K562 (cell line): ENCODE measurements at regions not wholly inside any gene's neighbourhood (a gene's known extent, or its start where the extent isn't known, plus 50 kb on each side); places are given as distances from the start of the nearest gene placed in this dataset.

ENCODE experiments used
- ATAC-seq: fragments of 200-7000 bp; cut with Tn5 transposase; 3 replicates; pipeline ENCODE4 v1.9.1; 2020; ENCODE audit warnings: moderate library complexity
- BruUV-seq: library from RNA; stranded (reverse); fragments of 400-500 nt; replicated peaks from 2 replicates; lab custom pipeline; 2021; lab: Mats Ljungman, UMichigan
- CTCF ChIA-PET: fragments of 300-600 bp; formaldehyde crosslinking; extraction: SDS; loops from one replicate; lab custom pipeline; 2021; ENCODE audit warnings: low intra/inter-chr PET ratio; lab: Yijun Ruan, JAX
- POLR2A ChIA-PET: fragments of 300-600, 350-650 bp; sonication (Branson Sonifier 250); formaldehyde crosslinking; extraction: SDS; loops from one replicate; lab custom pipeline; 2021; ENCODE audit warnings: antibody characterized with exemption, inconsistent platforms; lab: Yijun Ruan, JAX
- DNase-seq, 4 experiments: peaks; one replicate each; pipeline versions ENCODE4 v3.0.0 to v3.0.0-alpha.2; 2011 to 2018; ENCODE audit warnings: low spot score in 3 of 4, mixed read lengths in 3 of 4; ENCODE audit errors: extremely low read depth in 1 of 4
- FAIRE-seq: peaks from 2 replicates; lab custom pipeline; 2011; peaks lifted over from hg19 to GRCh38; lab: Jason Lieb, UNC
- H2AFZ ChIP-seq: 2 replicates; pipeline ENCODE4 v1.6.0; 2011; ENCODE audit warnings: low read depth, low read length, control low read depth, inconsistent platforms
- H3K27ac ChIP-seq: fragments of 200-600 bp; 3 replicates; pipeline ENCODE4 v1.8.0; 2011; ENCODE audit warnings: low read depth, mild to moderate bottlenecking, control low read depth, inconsistent platforms, low read length, moderate library complexity, mixed read lengths; ENCODE audit errors: extremely low read depth
- H3K27me3 ChIP-seq, 2 experiments: fragments of 300-600 bp in 1 of 2; 2 replicates in 1 of 2; 3 replicates in 1 of 2; pipeline versions ENCODE4 v1.6.0 to v1.8.0; 2011; ENCODE audit warnings: inconsistent platforms in 2 of 2, low read length in 2 of 2, mild to moderate bottlenecking in 1 of 2, mixed read lengths in 1 of 2, moderate library complexity in 1 of 2; ENCODE audit not compliant: control insufficient read depth in 2 of 2, insufficient read depth in 2 of 2
- H3K36me3 ChIP-seq: fragments of 300-600 bp; 3 replicates; pipeline ENCODE4 v1.8.0; 2011; ENCODE audit warnings: mild to moderate bottlenecking, low read length, inconsistent platforms; ENCODE audit not compliant: control insufficient read depth, insufficient read depth
- H3K4me1 ChIP-seq, 2 experiments: fragments of 200-600 bp in 1 of 2; replicated peaks in 1 of 2; 2 replicates in 1 of 2; 3 replicates in 1 of 2; pipeline versions ENCODE4 v1.5.1 to v1.8.0; 2011; ENCODE audit warnings: inconsistent platforms in 2 of 2, low read length in 2 of 2, mild to moderate bottlenecking in 1 of 2, mixed read lengths in 1 of 2, moderate library complexity in 1 of 2; ENCODE audit not compliant: control insufficient read depth in 2 of 2, insufficient read depth in 2 of 2
- H3K4me2 ChIP-seq: 2 replicates; pipeline ENCODE4 v1.6.1; 2011; ENCODE audit warnings: low read length, control low read depth, inconsistent platforms, mixed read lengths; ENCODE audit not compliant: insufficient read depth
- H3K4me3 ChIP-seq: fragments of 200-600 bp; sonication (generic), shearing (Covaris generic); 2 replicates; pipeline ENCODE4 v1.5.1; 2016; ENCODE audit warnings: control low read depth, inconsistent platforms
- H3K79me2 ChIP-seq: fragments of 200-600 bp; 3 replicates; pipeline ENCODE4 v1.8.0; 2011; ENCODE audit warnings: low read length, inconsistent platforms; ENCODE audit not compliant: control insufficient read depth, insufficient read depth
- H3K9ac ChIP-seq, 2 experiments: 2 replicates each; pipeline versions ENCODE4 v1.6.0 to v1.6.1; 2011; ENCODE audit warnings: low read depth in 2 of 2, low read length in 2 of 2, control low read depth in 1 of 2, inconsistent platforms in 1 of 2, mild to moderate bottlenecking in 1 of 2, mixed read lengths in 1 of 2; ENCODE audit not compliant: insufficient read depth in 1 of 2
- H3K9me1 ChIP-seq: one replicate; pipeline ENCODE4 v1.6.0; 2011; ENCODE audit warnings: inconsistent platforms, mild to moderate bottlenecking, low read length, moderate library complexity; ENCODE audit not compliant: control insufficient read depth, insufficient read depth
- H3K9me3 ChIP-seq: replicated peaks from 2 replicates; pipeline ENCODE4 v1.5.1; 2011; ENCODE audit warnings: low read depth, low read length, inconsistent platforms; ENCODE audit not compliant: control insufficient read depth, insufficient read depth
- H4K20me1 ChIP-seq: replicated peaks from 2 replicates; pipeline ENCODE4 v1.6.1; 2011; ENCODE audit warnings: low read length, inconsistent platforms, mixed read lengths; ENCODE audit not compliant: control insufficient read depth, insufficient read depth
- GMEB1 ChIP-seq: fragments of 250-450 bp; sonication (Bioruptor Pico); IDR thresholded peaks from 2 replicates; pipeline ENCODE4 v1.4.0; 2020; ENCODE audit warnings: mild to moderate bottlenecking
- ILF3 ChIP-seq: fragments of 450-650 bp; IDR thresholded peaks from 2 replicates; pipeline ENCODE4 v1.6.1; 2018; ENCODE audit warnings: antibody characterized with exemption, mild to moderate bottlenecking, moderate library complexity, borderline replicate concordance
- NEUROD1 ChIP-seq: fragments of 150-350 bp; IDR thresholded peaks from 2 replicates; pipeline ENCODE4 v1.6.1; 2014; ENCODE audit warnings: borderline replicate concordance, low read length, low read depth; ENCODE audit not compliant: partially characterized antibody
- RHOXF2B ChIP-seq: fragments of 250-450 bp; sonication (Bioruptor Pico); conservative IDR thresholded peaks from 2 replicates; pipeline ENCODE4 v1.5.1; 2021
- U2AF2 ChIP-seq: fragments of 200-400 bp; formaldehyde crosslinking; optimal IDR thresholded peaks from 2 replicates; pipeline ENCODE3; 2017; ENCODE audit warnings: low read depth, mild to moderate bottlenecking, low read length
- VEZF1 ChIP-seq: fragments of 200-800 bp; sonication (Bioruptor generic); IDR thresholded peaks from 2 replicates; pipeline ENCODE4 v1.6.1; 2017; ENCODE audit warnings: missing genetic modification characterization, missing compliant biosample characterization
- YBX1 ChIP-seq: fragments of 450-650 bp; IDR thresholded peaks from 2 replicates; pipeline ENCODE4 v1.7.1; 2016; ENCODE audit warnings: mild to moderate bottlenecking
- ZBTB17 ChIP-seq: fragments of 450-650 bp; formaldehyde crosslinking; IDR thresholded peaks from 2 replicates; pipeline ENCODE4 v1.4.0; 2020; ENCODE audit warnings: mild to moderate bottlenecking
- WGBS: fragments of 100-300 bp; shearing (Covaris generic); methylation state at CpG from one replicate; pipeline ENCODE4 v1.1.6; 2016; ENCODE audit warnings: low coverage, mixed read lengths; ENCODE audit not compliant: insufficient coverage; ENCODE audit errors: missing lambda C conversion rate; 5-methylcytosine and 5-hydroxymethylcytosine counted together
- in situ Hi-C: fragments of 300-500 bp; cut with MboI; formaldehyde crosslinking; loops from 4 replicates; pipeline ENCODE4 v1.15.0; 2018; ENCODE audit warnings: inconsistent platforms, mixed read lengths
- intact Hi-C: fragments of 100-400 bp; cut with micrococcal nuclease; formaldehyde crosslinking; loops from 2 replicates; pipeline ENCODE4 v1.14.2; 2022

GRCh38 chr6:110048221-110048875, 70.2 kb downstream of the GPR6 start:
- TF ChIP-seq U2AF2 (no peak), NEUROD1 (no peak), YBX1 (no peak), VEZF1 (CRISPR knock-in tag) (no peak), ZBTB17 (no peak), ILF3 (no peak), GMEB1 (CRISPR knock-in tag) (no peak), RHOXF2B (CRISPR knock-in tag) (no peak)
- TF ChIP-seq, all 486 proteins: peak for 0
- H2AFZ ChIP-seq, result no peak overlapping the region
- 2% methylated on average over 4 of the region's 4 CpGs for WGBS
- ChIA-PET CTCF (no interaction called here), POLR2A (interaction anchor here (0.5 to 0.6 kb wide), 2 partner anchors 18 to 82 kb away, joined by 3 to 4 read pairs; no protein-coding TSS in a partner anchor)
- H3K27me3 ChIP-seq, result peaks cover 2 to 15% of the 10 kb centered on the region in 2 experiments; a peak in 3 of 5 replicates
- H3K79me2 ChIP-seq, result no peaks in the 10 kb centered on the region
- H3K9me1 ChIP-seq, result no peaks in the 10 kb centered on the region
- H3K9me3 ChIP-seq, result 0 out of 2 replicates have a peak, but pooled peaks cover 2% of the 10 kb centered on the region
- in situ Hi-C loops, result loop anchor here (10.0 to 25.0 kb wide), 2 partner anchors 346 to 511 kb away; no protein-coding TSS in a partner anchor
- no peaks in the 10 kb centered on the region for H3K36me3 ChIP-seq
- no peaks in the 10 kb centered on the region for H3K4me1 ChIP-seq
- no peaks in the 10 kb centered on the region; the same call in 1 of the 2 replicates for H4K20me1 ChIP-seq
- BruUV-seq, result no TSS peak
- ATAC-seq (no peak), DNase-seq (no peak), FAIRE-seq (no peak)
- no peak overlapping the region for H3K4me2 ChIP-seq
- intact Hi-C loops, result no loop called here
- no peak overlapping the region for H3K9ac ChIP-seq
- no peak overlapping the region for H3K4me3 ChIP-seq
- H3K27ac ChIP-seq, result no peak overlapping the region
